CD4-positive, CD25-positive, alpha-beta regulatory T cell (primary cell): ENCODE measurements at regions not wholly inside any gene's neighbourhood (a gene's known extent, or its start where the extent isn't known, plus 50 kb on each side); places are given as distances from the start of the nearest gene placed in this dataset.

Source experiments
- ATAC-seq, 2 donors: fragments of 150-1000 bp; cut with Tn5 transposase; one replicate each; pipeline ENCODE4 v1.10.0; 2021; ENCODE audit warnings: low read depth in 2 of 2, moderate number of reproducible peaks in 2 of 2, moderate library complexity in 1 of 2
- DNase-seq, 3 donors: peaks; one replicate each; pipeline versions ENCODE4 v3.0.0 to v3.0.0-alpha.2; 2012 to 2022; ENCODE audit warnings: mixed read lengths in 1 of 3
- H3K27ac ChIP-seq: one replicate; pipeline ENCODE4 v1.7.0; 2013; ENCODE audit warnings: mild to moderate bottlenecking, low read length; ENCODE audit not compliant: insufficient read depth, poor library complexity, severe bottlenecking
- H3K27me3 ChIP-seq: one replicate; pipeline ENCODE4 v1.7.0; 2013; ENCODE audit warnings: low read length; ENCODE audit not compliant: control insufficient read depth, insufficient read depth
- H3K36me3 ChIP-seq: one replicate; pipeline ENCODE4 v1.7.0; 2013; ENCODE audit warnings: mild to moderate bottlenecking, low read length, moderate library complexity; ENCODE audit not compliant: control insufficient read depth, insufficient read depth
- H3K4me1 ChIP-seq: 2 replicates; pipeline ENCODE4 v1.7.0; 2013; ENCODE audit warnings: mild to moderate bottlenecking, low read length; ENCODE audit not compliant: insufficient read depth, control insufficient read depth, poor library complexity, severe bottlenecking
- H3K4me3 ChIP-seq: one replicate; pipeline ENCODE4 v1.7.0; 2013; ENCODE audit warnings: low read depth, mild to moderate bottlenecking, low read length, moderate library complexity
- H3K9me3 ChIP-seq, 2 experiments: 1 replicate in 1 of 2; 2 replicates in 1 of 2; pipeline ENCODE4 v1.7.0; 2013; ENCODE audit warnings: low read length in 2 of 2, mild to moderate bottlenecking in 1 of 2, moderate library complexity in 1 of 2; ENCODE audit not compliant: control insufficient read depth in 2 of 2
- H3K27ac Mint-ChIP-seq, 3 donors: one replicate each; pipeline ENCODE4 v1.8.0; 2020 to 2022; ENCODE audit warnings: mild to moderate bottlenecking in 3 of 3, mixed read lengths in 3 of 3, moderate library complexity in 2 of 3
- H3K27me3 Mint-ChIP-seq: one replicate; pipeline ENCODE4 v1.8.0; 2022; ENCODE audit warnings: mild to moderate bottlenecking, mixed read lengths
- H3K36me3 Mint-ChIP-seq: one replicate; pipeline ENCODE4 v1.8.0; 2020; ENCODE audit warnings: mixed read lengths
- H3K4me1 Mint-ChIP-seq, 4 donors: one replicate each; pipeline ENCODE4 v1.8.0; 2020 to 2022; ENCODE audit warnings: mixed read lengths in 4 of 4, mild to moderate bottlenecking in 1 of 4
- H3K4me3 Mint-ChIP-seq, 4 donors: one replicate each; pipeline ENCODE4 v1.8.0; 2020 to 2022; ENCODE audit warnings: mild to moderate bottlenecking in 4 of 4, mixed read lengths in 4 of 4, moderate library complexity in 3 of 4
- H3K9me3 Mint-ChIP-seq, 7 donors: one replicate each; pipeline ENCODE4 v1.8.0; 2020 to 2022; ENCODE audit warnings: mixed read lengths in 7 of 7, mild to moderate bottlenecking in 3 of 7, moderate library complexity in 2 of 7

DNA sequence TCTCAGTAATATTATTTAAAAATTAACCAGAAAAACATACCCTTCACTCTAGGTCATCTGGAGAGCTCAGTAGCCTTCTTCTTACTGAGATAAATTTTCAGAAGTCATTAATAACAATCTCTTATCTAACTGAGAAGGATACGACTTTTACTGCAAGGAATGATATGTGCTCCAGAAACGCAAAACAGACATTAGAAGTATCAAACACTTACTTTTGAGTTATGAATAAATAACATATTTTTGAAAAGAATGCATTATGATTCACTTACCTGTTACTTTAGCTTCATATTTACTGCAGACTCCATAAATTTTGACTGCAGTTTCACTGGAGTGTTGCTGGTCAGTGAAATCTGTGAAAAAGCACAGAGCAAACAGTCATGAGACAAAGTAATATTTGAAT lies 668.7 kb upstream of the NRSN1 start:
- H3K9me3 ChIP-seq: no peaks in the 10 kb centered on the region
- no peaks in the 10 kb centered on the region for H3K27me3 ChIP-seq
- no peak overlapping the region for H3K27ac ChIP-seq
- DNase-seq: no peak
- Mint-ChIP-seq H3K27ac (no peak overlapping the region), H3K9me3 (peaks cover 0 to 9% (median 2%) of the 10 kb centered on the region in 7 donors), H3K4me3 (no peak overlapping the region), H3K4me1 (no peaks in the 10 kb centered on the region), H3K27me3 (no peaks in the 10 kb centered on the region), H3K36me3 (no peaks in the 10 kb centered on the region)
- no peak overlapping the region for H3K4me3 ChIP-seq
- H3K36me3 ChIP-seq: no peaks in the 10 kb centered on the region
- H3K4me1 ChIP-seq: no peaks in the 10 kb centered on the region
- ATAC-seq: no peak

DNA sequence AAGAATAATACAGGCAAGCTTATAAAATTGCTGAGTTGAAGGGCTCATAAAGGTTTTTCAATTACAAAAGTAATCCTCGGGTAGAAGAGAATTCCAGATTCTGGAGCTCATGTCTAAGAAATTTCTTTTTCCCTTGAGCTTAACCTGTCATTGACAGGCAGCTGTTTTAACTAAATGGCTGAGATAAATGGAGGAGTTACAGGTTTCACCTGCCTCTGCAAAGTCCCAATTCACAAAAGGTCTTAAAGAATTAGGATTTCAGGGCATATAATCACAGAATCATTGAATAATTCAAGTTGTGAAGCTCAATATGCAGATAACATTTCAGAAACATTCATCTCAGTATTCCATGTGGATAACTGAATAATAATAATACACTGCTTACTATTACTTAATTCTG lies 660.1 kb upstream of the NRSN1 start:
- Mint-ChIP-seq H3K27ac (no peak overlapping the region), H3K36me3 (no peaks in the 10 kb centered on the region), H3K4me1 (no peaks in the 10 kb centered on the region), H3K4me3 (no peak overlapping the region), H3K27me3 (no peaks in the 10 kb centered on the region), H3K9me3 (peaks cover 0 to 7% (median 4%) of the 10 kb centered on the region in 7 donors)
- Histone ChIP-seq H3K4me1 (no peaks in the 10 kb centered on the region), H3K27me3 (no peaks in the 10 kb centered on the region), H3K9me3 (peaks cover 0 to 6% of the 10 kb centered on the region in 2 experiments), H3K36me3 (no peaks in the 10 kb centered on the region), H3K4me3 (no peak overlapping the region), H3K27ac (no peak overlapping the region)
- ATAC-seq (no peak), DNase-seq (no peak)

DNA sequence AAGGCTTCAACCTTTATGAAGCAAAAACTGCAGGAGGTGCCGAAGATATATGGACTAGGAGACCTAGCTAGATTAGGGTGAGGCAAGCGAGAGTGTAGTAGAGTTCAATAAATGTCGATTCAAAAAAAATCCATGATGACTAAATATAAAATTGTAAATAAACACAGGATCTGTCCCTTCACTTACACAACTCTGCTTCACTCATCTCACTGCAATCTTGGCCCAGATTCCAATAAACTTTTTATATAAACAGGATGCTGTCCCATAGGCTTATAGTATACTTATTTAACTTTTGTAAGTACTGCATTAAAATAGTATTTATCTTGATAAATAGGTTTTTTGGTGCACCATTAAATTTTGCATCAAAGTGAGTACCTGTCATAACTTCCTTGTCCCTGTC lies 648.4 kb upstream of the NRSN1 start:
- H3K4me1 Mint-ChIP-seq: no peaks in the 10 kb centered on the region
- no peaks in the 10 kb centered on the region for H3K36me3 Mint-ChIP-seq
- H3K9me3 Mint-ChIP-seq: peaks cover 2 to 29% (median 5%) of the 10 kb centered on the region in 7 donors
- Histone ChIP-seq H3K4me3 (no peak overlapping the region), H3K27me3 (no peaks in the 10 kb centered on the region), H3K36me3 (no peaks in the 10 kb centered on the region), H3K27ac (no peak overlapping the region), H3K9me3 (peaks cover 0 to 3% of the 10 kb centered on the region in 2 experiments), H3K4me1 (no peaks in the 10 kb centered on the region)
- no peak overlapping the region for H3K4me3 Mint-ChIP-seq
- ATAC-seq: no peak
- no peak for DNase-seq
- no peak overlapping the region for H3K27ac Mint-ChIP-seq
- no peaks in the 10 kb centered on the region for H3K27me3 Mint-ChIP-seq

DNA sequence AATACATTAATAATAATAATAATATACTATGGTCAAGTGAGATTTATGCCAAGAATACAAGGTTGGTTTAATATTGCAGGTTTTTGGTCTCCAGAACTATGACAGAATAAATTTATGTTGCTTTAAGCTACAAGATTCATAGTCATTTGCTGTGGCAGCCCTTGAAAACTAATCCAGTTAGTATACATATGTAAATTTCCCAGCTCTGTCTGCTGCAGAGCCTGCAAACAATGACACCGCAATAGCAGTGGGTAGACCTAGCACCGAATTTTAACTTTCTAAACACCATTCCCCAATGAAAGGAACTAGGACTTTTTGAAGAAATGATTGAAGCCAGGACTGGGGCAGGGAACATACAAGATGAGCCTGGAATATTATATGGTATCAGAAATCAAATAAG lies 647.7 kb upstream of the NRSN1 start:
- no peaks in the 10 kb centered on the region for H3K27me3 Mint-ChIP-seq
- H3K4me1 Mint-ChIP-seq: no peaks in the 10 kb centered on the region
- no peak for DNase-seq
- H3K9me3 Mint-ChIP-seq: peaks cover 2 to 25% (median 7%) of the 10 kb centered on the region in 7 donors
- no peak overlapping the region for H3K4me3 Mint-ChIP-seq
- Histone ChIP-seq H3K27ac (no peak overlapping the region), H3K27me3 (no peaks in the 10 kb centered on the region), H3K4me3 (no peak overlapping the region), H3K4me1 (no peaks in the 10 kb centered on the region), H3K9me3 (peaks cover 0 to 3% of the 10 kb centered on the region in 2 experiments), H3K36me3 (no peaks in the 10 kb centered on the region)
- H3K36me3 Mint-ChIP-seq: no peaks in the 10 kb centered on the region
- no peak overlapping the region for H3K27ac Mint-ChIP-seq
- ATAC-seq: no peak

DNA sequence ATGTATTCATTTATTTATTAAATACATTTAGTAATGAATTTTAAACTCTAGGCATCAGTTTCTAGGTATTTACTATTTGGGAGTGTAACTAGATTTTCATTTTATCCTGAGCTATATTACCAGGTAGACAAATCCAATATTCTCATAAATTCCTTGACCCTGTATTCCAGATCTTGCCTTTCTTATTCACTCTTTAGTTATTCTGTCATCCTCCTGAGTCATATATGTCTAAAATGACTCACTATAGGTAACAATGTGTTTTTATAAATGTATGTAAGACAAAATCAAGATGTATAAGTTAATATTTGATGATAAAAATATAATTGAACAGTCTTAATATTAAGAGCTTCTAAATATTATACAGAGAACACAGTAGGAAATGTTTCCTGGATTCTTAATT lies 642.1 kb upstream of the NRSN1 start:
- H3K4me3 ChIP-seq: no peak overlapping the region
- no peaks in the 10 kb centered on the region for H3K36me3 ChIP-seq
- H3K9me3 Mint-ChIP-seq: peaks cover 0 to 16% (median 4%) of the 10 kb centered on the region in 7 donors
- no peak overlapping the region for H3K4me3 Mint-ChIP-seq
- no peak for DNase-seq
- H3K27ac Mint-ChIP-seq: no peak overlapping the region
- H3K4me1 ChIP-seq: no peaks in the 10 kb centered on the region
- no peak for ATAC-seq
- no peaks in the 10 kb centered on the region for H3K27me3 Mint-ChIP-seq
- H3K27me3 ChIP-seq: no peaks in the 10 kb centered on the region
- H3K9me3 ChIP-seq: no peaks in the 10 kb centered on the region
- no peaks in the 10 kb centered on the region for H3K4me1 Mint-ChIP-seq
- no peak overlapping the region for H3K27ac ChIP-seq
- H3K36me3 Mint-ChIP-seq: no peaks in the 10 kb centered on the region

DNA sequence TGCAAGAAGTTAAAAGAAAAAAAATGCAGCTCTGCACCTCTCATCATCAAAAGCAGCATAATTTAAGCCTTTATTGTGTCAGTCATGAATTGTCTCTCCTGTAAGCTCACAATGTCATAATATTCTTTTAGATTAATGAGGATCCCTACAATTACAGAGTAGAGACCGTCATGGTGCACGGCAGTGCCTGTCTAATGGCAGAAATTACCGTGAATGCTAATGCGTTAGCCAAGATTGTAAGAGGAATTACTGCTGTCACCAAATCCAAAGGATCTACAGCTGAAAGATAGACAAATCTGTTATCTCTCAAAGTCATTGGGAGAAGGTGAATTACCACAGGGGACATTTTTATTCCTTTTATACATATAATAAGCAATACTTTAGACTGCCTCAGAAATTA lies 631.6 kb upstream of the NRSN1 start:
- H3K4me3 Mint-ChIP-seq: no peak overlapping the region
- peaks cover 0 to 3% of the 10 kb centered on the region in 2 experiments for H3K9me3 ChIP-seq
- peaks cover 3 to 21% (median 11%) of the 10 kb centered on the region in 7 donors for H3K9me3 Mint-ChIP-seq
- no peaks in the 10 kb centered on the region for H3K4me1 ChIP-seq
- no peak overlapping the region for H3K27ac Mint-ChIP-seq
- no peak overlapping the region for H3K4me3 ChIP-seq
- DNase-seq (no peak), ATAC-seq (no peak)
- no peak overlapping the region for H3K27ac ChIP-seq
- no peaks in the 10 kb centered on the region for H3K27me3 Mint-ChIP-seq
- H3K4me1 Mint-ChIP-seq: no peaks in the 10 kb centered on the region
- H3K36me3 Mint-ChIP-seq: no peaks in the 10 kb centered on the region
- H3K36me3 ChIP-seq: no peaks in the 10 kb centered on the region
- no peaks in the 10 kb centered on the region for H3K27me3 ChIP-seq

DNA sequence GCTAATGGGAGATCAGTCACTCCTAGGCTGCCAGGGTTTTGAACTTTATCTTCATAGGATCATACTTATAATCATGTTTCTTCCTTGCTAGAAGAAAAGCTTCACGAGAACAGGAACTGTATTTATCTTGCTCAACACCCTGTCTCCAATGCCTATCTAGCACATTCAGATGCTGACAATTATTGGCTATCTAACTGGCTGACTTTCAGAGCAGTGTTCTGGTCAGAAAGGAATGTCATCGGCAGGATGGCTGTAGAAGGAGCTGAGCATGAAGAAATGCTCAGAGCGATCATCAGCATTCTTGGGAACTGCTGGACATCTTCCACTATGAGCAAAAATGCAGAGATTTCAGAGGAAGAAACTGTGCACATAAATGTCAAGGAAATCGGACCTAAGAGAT lies 628.0 kb upstream of the NRSN1 start:
- no peaks in the 10 kb centered on the region for H3K36me3 ChIP-seq
- H3K27ac Mint-ChIP-seq: no peak overlapping the region
- ATAC-seq: no peak

DNA sequence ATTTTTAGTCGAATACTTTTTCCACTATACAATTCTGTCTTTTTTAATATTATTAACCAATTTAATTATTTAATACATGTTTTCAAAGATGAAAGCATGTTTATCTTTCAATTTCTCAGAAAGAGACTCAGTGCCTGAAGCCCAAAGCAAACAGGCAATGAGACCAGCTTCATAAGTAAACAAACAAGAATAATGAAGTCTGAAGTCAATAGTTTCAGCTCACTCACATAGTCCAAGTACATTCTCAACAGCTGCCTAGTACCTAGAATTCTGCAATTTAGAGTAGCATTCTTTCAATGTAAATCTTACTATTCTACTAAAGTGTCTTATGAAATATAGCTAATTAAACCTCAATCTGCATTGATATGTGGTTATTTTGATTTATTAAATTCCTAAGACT lies 626.5 kb upstream of the NRSN1 start:
- peaks cover 0 to 11% (median 7%) of the 10 kb centered on the region in 7 donors for H3K9me3 Mint-ChIP-seq
- no peak for ATAC-seq

More for the DNA sequence above, 628.0 kb upstream of the NRSN1 start:
- Histone ChIP-seq H3K27me3 (no peaks in the 10 kb centered on the region), H3K4me1 (no peaks in the 10 kb centered on the region), H3K9me3 (no peaks in the 10 kb centered on the region), H3K4me3 (no peak overlapping the region), H3K27ac (no peak overlapping the region)
- no peaks in the 10 kb centered on the region for H3K4me1 Mint-ChIP-seq
- H3K36me3 Mint-ChIP-seq: no peaks in the 10 kb centered on the region
- H3K4me3 Mint-ChIP-seq: no peak overlapping the region
- peaks cover 3 to 16% (median 6%) of the 10 kb centered on the region in 7 donors for H3K9me3 Mint-ChIP-seq
- DNase-seq: no peak
- H3K27me3 Mint-ChIP-seq: no peaks in the 10 kb centered on the region

More for the DNA sequence above, 626.5 kb upstream of the NRSN1 start:
- no peaks in the 10 kb centered on the region for H3K27me3 Mint-ChIP-seq
- Histone ChIP-seq H3K36me3 (no peaks in the 10 kb centered on the region), H3K27me3 (no peaks in the 10 kb centered on the region), H3K4me3 (no peak overlapping the region), H3K27ac (no peak overlapping the region), H3K9me3 (no peaks in the 10 kb centered on the region), H3K4me1 (no peaks in the 10 kb centered on the region)
- DNase-seq: no peak
- H3K4me1 Mint-ChIP-seq: no peaks in the 10 kb centered on the region
- no peak overlapping the region for H3K27ac Mint-ChIP-seq
- H3K4me3 Mint-ChIP-seq: no peak overlapping the region
- no peaks in the 10 kb centered on the region for H3K36me3 Mint-ChIP-seq
